OCI-LY3 (cell line): ENCODE measurements at regions not wholly inside any gene's neighbourhood (a gene's known extent, or its start where the extent isn't known, plus 50 kb on each side); places are given as distances from the start of the nearest gene placed in this dataset.

Experiments
- CTCF ChIP-seq: fragments of 200-600, 300-600 bp; sonication (generic); IDR thresholded peaks from 2 replicates; pipeline ENCODE4 v1.5.1; 2014; ENCODE audit warnings: antibody characterized with exemption, low read length, low read depth
- EZH2phosphoT487 ChIP-seq: fragments of 200-600 bp; shearing (Covaris generic); IDR thresholded peaks from 2 replicates; pipeline ENCODE4 v1.6.1; 2018; ENCODE audit warnings: antibody characterized with exemption, mixed run types, low read depth

- TF ChIP-seq EZH2phosphoT487, result no peak
- TF ChIP-seq CTCF, result peak; percentile 48
Observed at GRCh38 chr12:46677749-46678148, 148.0 kb downstream of the SLC38A4 start.
